GM23338 (cell line): ENCODE measurements at regions not wholly inside any gene's neighbourhood (a gene's known extent, or its start where the extent isn't known, plus 50 kb on each side); places are given as distances from the start of the nearest gene placed in this dataset.

ENCODE experiments used
- CREB1 ChIP-seq: fragments of 250-450 bp; sonication (Bioruptor Pico); IDR thresholded peaks from 2 replicates; pipeline ENCODE4 v1.5.0; 2020; ENCODE audit warnings: low read depth, mild to moderate bottlenecking, moderate library complexity
- EZH2 ChIP-seq: fragments of 200-600 bp; sonication (generic); IDR thresholded peaks from one replicate; pipeline ENCODE4 v1.8.0; 2017; ENCODE audit warnings: antibody characterized with exemption, mild to moderate bottlenecking, low read depth; ENCODE audit not compliant: unreplicated experiment
- EZH2phosphoT487 ChIP-seq: fragments of 200-600 bp; sonication (generic); IDR thresholded peaks from one replicate; pipeline ENCODE4 v1.8.1; 2018; ENCODE audit warnings: antibody characterized with exemption; ENCODE audit not compliant: unreplicated experiment
- JUNB ChIP-seq: IDR thresholded peaks from one replicate; pipeline ENCODE4 v1.6.1; 2016; ENCODE audit warnings: antibody characterized with exemption; ENCODE audit not compliant: unreplicated experiment
- NANOG ChIP-seq: IDR thresholded peaks from 2 replicates; pipeline ENCODE4 v1.6.1; 2016; ENCODE audit warnings: antibody characterized with exemption, borderline replicate concordance
- POLR2AphosphoS5 ChIP-seq: IDR thresholded peaks from 2 replicates; pipeline ENCODE4 v1.6.1; 2016; ENCODE audit warnings: antibody characterized with exemption, low read depth
- STAT1 ChIP-seq: IDR thresholded peaks from one replicate; pipeline ENCODE4 v1.6.1; 2016; ENCODE audit warnings: antibody characterized with exemption; ENCODE audit not compliant: unreplicated experiment
- ZNF114 ChIP-seq: fragments of 250-450 bp; sonication (Bioruptor Pico); IDR thresholded peaks from 2 replicates; pipeline ENCODE4 v1.5.0; 2020; ENCODE audit warnings: mild to moderate bottlenecking, moderate library complexity
- ZNF331 ChIP-seq: fragments of 250-450 bp; sonication (Bioruptor Pico); IDR thresholded peaks from 2 replicates; pipeline ENCODE4 v1.5.0; 2020; ENCODE audit warnings: low read depth, mild to moderate bottlenecking, moderate library complexity
- TF ChIP-seq, protein P1 (sequence below), 2 experiments: fragments of 200-600 bp in 1 of 2; sonication (generic) in 1 of 2; conservative IDR thresholded peaks; 2 replicates each; pipeline versions ENCODE4 v1.5.1 to v1.6.1; 2016 to 2017; ENCODE audit warnings: antibody characterized with exemption in 2 of 2, low read depth in 2 of 2, mild to moderate bottlenecking in 2 of 2, moderate library complexity in 1 of 2
- TF ChIP-seq, protein P2 (sequence below): fragments of 250-450 bp; sonication (Bioruptor Pico); IDR thresholded peaks from 2 replicates; pipeline ENCODE4 v1.5.0; 2020; ENCODE audit warnings: mild to moderate bottlenecking, moderate library complexity
- TF ChIP-seq, protein P3 (sequence below): IDR thresholded peaks from one replicate; pipeline ENCODE4 v1.6.1; 2018; ENCODE audit warnings: antibody characterized with exemption; ENCODE audit not compliant: unreplicated experiment

DNA sequence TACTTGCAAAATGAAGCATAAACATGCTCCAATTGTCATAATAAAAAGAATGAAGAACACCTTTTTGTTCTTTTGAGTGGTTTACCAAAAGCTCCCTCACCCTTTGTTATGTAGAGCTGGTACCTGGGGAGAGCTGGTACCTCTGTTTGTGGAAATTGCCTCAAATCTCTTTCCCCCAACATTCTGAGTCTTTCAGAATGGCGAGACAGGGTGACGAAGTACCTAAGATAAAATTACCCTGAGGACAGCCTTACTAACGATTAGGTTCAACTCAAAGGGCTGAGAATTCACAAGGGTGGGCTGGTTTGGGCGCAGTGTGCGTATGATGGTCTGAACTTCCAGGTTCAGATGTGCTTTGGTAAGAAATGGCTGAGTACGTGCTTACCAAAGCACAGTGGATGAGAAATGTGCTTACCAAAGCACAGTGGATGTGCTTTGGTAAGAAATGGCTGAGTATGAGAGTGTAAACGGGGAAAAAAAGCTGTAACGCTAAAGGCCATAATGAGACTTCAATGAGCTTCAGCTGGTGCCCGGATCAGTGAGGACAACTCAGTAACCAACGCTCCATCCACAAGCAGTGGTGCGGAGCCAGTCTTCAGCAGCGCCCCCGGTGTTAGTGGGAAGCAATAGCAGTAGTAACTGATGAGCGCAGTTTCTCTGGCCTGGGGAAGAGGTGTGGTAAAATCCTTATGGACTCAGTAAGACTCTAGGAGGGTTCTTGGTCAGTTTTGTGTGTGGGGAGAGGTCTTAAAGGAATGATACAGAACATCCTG is 72.3 kb upstream of the LRIG1 start:
- TF ChIP-seq EZH2 (no peak), EZH2phosphoT487 (no peak), JUNB (no peak), POLR2AphosphoS5 (peak; percentile 21; the same call in 1 of the 2 replicates), CREB1 (CRISPR knock-in tag) (peak; percentile 52), ZNF331 (no peak), ZNF114 (CRISPR knock-in tag) (peak; percentile 96; the same call in 1 of the 2 replicates), NANOG (peak; percentile 99), STAT1 (no peak)
- TF ChIP-seq, protein P1, sequence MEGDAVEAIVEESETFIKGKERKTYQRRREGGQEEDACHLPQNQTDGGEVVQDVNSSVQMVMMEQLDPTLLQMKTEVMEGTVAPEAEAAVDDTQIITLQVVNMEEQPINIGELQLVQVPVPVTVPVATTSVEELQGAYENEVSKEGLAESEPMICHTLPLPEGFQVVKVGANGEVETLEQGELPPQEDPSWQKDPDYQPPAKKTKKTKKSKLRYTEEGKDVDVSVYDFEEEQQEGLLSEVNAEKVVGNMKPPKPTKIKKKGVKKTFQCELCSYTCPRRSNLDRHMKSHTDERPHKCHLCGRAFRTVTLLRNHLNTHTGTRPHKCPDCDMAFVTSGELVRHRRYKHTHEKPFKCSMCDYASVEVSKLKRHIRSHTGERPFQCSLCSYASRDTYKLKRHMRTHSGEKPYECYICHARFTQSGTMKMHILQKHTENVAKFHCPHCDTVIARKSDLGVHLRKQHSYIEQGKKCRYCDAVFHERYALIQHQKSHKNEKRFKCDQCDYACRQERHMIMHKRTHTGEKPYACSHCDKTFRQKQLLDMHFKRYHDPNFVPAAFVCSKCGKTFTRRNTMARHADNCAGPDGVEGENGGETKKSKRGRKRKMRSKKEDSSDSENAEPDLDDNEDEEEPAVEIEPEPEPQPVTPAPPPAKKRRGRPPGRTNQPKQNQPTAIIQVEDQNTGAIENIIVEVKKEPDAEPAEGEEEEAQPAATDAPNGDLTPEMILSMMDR (conservative IDR thresholded peaks at IDR 0.05; ENCODE audit: low read depth in 2 of 2), result peak; percentile 85 to 86
- TF ChIP-seq, protein P2, sequence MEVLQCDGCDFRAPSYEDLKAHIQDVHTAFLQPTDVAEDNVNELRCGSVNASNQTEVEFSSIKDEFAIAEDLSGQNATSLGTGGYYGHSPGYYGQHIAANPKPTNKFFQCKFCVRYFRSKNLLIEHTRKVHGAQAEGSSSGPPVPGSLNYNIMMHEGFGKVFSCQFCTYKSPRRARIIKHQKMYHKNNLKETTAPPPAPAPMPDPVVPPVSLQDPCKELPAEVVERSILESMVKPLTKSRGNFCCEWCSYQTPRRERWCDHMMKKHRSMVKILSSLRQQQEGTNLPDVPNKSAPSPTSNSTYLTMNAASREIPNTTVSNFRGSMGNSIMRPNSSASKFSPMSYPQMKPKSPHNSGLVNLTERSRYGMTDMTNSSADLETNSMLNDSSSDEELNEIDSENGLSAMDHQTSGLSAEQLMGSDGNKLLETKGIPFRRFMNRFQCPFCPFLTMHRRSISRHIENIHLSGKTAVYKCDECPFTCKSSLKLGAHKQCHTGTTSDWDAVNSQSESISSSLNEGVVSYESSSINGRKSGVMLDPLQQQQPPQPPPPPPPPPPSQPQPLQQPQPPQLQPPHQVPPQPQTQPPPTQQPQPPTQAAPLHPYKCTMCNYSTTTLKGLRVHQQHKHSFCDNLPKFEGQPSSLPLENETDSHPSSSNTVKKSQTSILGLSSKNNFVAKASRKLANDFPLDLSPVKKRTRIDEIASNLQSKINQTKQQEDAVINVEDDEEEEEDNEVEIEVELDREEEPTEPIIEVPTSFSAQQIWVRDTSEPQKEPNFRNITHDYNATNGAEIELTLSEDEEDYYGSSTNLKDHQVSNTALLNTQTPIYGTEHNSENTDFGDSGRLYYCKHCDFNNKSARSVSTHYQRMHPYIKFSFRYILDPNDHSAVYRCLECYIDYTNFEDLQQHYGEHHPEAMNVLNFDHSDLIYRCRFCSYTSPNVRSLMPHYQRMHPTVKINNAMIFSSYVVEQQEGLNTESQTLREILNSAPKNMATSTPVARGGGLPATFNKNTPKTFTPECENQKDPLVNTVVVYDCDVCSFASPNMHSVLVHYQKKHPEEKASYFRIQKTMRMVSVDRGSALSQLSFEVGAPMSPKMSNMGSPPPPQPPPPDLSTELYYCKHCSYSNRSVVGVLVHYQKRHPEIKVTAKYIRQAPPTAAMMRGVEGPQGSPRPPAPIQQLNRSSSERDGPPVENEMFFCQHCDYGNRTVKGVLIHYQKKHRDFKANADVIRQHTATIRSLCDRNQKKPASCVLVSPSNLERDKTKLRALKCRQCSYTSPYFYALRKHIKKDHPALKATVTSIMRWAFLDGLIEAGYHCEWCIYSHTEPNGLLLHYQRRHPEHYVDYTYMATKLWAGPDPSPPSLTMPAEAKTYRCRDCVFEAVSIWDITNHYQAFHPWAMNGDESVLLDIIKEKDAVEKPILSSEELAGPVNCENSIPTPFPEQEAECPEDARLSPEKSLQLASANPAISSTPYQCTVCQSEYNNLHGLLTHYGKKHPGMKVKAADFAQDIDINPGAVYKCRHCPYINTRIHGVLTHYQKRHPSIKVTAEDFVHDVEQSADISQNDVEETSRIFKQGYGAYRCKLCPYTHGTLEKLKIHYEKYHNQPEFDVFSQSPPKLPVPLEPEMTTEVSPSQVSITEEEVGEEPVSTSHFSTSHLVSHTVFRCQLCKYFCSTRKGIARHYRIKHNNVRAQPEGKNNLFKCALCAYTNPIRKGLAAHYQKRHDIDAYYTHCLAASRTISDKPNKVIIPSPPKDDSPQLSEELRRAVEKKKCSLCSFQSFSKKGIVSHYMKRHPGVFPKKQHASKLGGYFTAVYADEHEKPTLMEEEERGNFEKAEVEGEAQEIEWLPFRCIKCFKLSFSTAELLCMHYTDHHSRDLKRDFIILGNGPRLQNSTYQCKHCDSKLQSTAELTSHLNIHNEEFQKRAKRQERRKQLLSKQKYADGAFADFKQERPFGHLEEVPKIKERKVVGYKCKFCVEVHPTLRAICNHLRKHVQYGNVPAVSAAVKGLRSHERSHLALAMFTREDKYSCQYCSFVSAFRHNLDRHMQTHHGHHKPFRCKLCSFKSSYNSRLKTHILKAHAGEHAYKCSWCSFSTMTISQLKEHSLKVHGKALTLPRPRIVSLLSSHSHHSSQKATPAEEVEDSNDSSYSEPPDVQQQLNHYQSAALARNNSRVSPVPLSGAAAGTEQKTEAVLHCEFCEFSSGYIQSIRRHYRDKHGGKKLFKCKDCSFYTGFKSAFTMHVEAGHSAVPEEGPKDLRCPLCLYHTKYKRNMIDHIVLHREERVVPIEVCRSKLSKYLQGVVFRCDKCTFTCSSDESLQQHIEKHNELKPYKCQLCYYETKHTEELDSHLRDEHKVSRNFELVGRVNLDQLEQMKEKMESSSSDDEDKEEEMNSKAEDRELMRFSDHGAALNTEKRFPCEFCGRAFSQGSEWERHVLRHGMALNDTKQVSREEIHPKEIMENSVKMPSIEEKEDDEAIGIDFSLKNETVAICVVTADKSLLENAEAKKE (CRISPR knock-in tag), result peak; percentile 99
- TF ChIP-seq, protein P3, sequence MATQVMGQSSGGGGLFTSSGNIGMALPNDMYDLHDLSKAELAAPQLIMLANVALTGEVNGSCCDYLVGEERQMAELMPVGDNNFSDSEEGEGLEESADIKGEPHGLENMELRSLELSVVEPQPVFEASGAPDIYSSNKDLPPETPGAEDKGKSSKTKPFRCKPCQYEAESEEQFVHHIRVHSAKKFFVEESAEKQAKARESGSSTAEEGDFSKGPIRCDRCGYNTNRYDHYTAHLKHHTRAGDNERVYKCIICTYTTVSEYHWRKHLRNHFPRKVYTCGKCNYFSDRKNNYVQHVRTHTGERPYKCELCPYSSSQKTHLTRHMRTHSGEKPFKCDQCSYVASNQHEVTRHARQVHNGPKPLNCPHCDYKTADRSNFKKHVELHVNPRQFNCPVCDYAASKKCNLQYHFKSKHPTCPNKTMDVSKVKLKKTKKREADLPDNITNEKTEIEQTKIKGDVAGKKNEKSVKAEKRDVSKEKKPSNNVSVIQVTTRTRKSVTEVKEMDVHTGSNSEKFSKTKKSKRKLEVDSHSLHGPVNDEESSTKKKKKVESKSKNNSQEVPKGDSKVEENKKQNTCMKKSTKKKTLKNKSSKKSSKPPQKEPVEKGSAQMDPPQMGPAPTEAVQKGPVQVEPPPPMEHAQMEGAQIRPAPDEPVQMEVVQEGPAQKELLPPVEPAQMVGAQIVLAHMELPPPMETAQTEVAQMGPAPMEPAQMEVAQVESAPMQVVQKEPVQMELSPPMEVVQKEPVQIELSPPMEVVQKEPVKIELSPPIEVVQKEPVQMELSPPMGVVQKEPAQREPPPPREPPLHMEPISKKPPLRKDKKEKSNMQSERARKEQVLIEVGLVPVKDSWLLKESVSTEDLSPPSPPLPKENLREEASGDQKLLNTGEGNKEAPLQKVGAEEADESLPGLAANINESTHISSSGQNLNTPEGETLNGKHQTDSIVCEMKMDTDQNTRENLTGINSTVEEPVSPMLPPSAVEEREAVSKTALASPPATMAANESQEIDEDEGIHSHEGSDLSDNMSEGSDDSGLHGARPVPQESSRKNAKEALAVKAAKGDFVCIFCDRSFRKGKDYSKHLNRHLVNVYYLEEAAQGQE, result no peak
